CD4-positive, alpha-beta T cell treated with Interleukin-2 at 100 ng/mL for 4 hours (primary cell): ENCODE measurements at regions not wholly inside any gene's neighbourhood (a gene's known extent, or its start where the extent isn't known, plus 50 kb on each side); places are given as distances from the start of the nearest gene placed in this dataset.
"Not testable (repeated sequence)": the region's sequence is repeated elsewhere in the genome, so short reads cannot be mapped to it uniquely, and the experiment has no call there.

ENCODE experiments used
- DNase-seq: peaks from one replicate; pipeline ENCODE4 v3.0.0-alpha.2; 2020; ENCODE audit warnings: low spot score

DNA sequence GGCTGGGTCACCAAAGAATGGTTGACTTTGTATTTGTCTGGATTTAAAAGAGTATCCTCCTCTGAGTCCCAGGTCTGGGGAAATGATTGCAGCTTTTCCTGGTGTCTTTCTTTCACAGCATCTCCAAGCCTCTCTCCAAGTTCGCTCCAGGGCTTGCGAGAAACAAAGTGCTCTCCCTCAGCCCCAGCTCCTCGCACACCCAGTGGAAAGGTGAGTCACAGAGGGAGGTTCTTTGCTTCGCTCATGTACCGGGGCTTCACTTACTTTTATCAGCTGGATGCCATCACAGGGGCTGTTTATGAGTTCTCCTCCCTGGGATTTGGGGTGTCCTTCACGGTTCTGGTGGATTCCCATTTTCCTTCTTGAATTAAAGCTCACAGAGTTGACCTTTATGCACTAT is 252.2 kb upstream of the PLPP4 start:
- DNase-seq, result no peak

DNA sequence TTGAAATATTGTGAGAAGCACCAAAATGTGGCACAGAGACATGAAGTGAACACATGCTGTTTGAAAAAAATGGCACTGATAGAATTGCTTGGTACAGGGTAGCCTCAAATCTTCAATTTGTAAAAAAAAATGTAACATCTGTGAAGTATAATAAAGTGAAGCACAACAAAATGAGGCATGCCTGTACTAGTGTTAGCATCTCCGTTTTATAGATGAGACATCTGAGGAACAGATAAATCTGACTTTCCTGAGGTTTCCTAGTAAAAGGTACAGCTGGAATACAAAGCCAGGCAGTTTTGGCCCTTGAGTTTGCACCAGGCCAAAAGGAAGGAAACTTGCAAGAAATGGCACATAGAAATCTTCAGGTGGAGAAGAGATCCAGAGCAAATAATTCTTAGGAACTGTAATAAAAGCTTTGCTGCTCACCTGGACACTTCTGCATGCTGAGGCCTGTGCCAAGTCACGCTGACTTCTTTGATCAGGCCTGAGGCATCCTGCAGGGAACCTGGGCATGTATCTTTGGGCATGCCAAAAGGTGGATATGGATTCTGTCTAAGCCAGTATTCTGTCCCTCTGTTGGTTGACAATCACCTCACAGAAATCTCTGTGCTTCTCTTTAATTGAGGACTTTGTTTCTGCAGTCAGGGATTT is 251.5 kb upstream of the PLPP4 start:
- DNase-seq, result no peak

DNA sequence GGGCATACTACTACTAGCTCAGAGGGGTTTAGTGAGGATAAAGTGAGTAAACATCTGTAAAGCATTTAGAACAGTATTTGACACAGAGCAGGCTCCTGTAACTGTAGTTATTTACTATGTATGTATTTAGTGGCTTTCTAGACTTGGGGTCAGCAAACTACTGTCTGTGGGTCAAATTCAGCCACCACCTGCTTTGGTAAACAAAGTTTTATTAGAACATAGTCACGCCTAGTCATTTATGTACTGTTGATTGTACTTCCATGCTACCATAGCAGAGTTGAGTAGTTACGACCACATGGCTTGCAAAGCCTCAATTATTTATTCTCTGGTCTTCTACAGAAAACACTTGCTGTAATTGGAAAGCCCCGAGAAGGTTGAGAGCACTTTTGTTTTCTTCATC is 248.5 kb upstream of the PLPP4 start:
- DNase-seq, result no peak

DNA sequence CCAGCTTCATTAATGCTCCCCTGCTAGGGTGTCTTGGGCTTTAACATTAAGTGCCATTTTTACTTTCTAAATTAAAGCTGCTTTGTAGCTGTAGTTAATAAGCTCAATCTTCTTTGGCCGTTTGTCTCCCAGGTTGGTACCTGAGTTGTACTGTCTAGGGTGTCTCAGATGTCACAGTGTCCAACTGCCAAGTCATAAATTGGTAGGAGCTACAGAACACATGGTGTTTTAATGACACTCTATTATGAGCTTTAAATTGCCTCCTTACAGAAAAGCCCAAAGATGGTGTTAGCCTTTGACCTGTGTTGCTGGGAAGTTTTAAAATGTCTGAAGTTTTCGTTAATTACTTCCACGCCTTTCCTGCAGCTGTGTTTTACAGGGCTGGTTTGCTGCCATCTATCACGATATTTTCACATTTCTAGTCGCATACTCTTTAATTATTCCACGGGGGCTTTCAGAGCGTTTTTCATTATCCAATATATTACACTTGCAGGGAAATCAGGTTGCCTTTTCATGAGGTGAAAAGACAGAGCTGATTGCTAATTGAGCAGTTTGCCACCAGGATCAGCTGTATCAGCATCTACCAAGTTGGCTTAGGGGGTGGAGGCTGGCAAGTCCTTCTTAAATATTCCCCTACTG is 247.8 kb upstream of the PLPP4 start:
- DNase-seq, result no peak

DNA sequence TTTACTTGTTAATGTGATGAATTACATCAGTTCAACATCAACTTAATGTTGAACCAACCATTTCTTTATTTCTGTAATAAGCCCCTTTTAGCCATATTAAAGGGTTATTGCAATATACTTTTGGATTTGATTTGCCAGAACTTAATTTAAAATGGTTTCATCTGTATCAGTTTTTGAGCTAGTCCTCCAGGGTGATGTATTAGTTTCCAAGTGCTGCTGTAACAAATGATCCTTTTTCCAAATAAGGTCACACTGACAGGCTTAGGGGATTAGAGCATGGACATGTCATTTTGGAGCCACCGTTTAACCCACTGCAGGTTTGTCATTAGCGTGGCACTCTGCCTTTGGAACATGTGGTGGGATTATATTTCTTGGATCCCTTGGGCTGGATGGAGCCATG is 244.8 kb upstream of the PLPP4 start:
- DNase-seq, result no peak

DNA sequence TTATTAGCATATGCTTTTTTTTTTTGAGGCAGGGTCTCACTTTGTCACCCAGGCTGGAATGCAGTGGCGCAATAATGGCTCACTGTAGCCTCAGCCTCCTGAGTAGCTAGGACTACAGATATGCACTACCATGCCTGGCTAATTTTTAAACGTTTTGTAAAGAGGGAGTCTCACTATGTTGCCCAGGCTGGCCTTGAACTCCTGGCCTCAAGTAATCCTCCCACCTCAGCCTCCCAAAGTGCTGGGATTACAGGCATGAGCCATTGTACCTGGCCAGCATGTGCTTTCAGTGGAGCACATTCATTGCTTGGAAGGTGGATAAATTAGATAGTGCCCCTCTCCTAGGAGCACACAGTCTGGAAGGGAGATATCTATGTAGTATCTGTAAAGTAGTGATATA is 243.7 kb upstream of the PLPP4 start:
- not testable (repeated sequence) for DNase-seq

DNA sequence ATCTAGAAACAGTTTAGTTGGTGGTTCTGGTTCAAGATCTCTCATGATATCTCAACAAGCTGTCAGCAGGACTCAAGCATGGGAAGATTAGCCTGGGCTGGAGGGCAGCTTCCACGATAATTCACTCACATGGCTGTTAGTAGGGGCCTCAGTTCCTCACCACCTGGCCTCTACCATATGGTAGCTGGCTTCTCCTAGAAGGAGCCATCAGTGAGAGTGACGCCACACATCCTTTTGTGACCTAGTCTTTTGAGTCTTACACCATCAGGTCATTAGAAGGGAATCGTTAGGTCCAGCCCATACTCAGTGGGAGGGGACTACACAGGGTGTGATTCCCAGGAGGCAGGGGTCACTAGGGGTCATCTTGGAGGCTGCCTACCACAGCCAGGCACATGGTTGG is 239.3 kb upstream of the PLPP4 start:
- no peak for DNase-seq

DNA sequence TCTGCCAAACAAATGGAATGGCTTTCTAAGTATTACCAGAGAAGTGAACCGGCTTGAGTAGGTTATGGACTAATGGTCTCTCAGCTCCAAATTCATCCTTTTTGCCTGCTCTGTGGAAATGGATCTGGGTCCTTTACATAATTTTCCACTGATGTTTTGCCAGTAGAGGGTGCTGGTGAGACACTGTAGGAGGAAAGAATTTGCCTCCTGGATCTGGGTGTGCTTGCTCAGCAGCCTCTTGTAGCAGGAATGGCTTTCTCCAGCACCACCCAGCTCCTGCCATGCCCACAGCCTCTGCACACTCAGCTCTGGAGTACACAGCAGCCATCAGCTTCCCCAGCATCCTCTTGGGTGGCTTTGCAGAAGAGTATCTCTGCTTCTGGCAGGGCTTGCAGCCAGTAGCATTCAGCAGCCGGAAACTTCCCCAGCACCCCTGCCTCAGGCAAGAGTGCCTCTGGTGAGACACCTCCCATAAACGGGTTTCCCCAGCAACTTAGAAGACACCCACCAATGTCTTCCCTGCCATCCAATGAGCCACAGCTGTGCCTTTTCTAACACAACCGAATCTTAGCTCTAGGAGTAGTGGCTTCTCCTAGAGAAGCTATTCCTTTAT is 235.0 kb upstream of the PLPP4 start:
- DNase-seq, result no peak

DNA sequence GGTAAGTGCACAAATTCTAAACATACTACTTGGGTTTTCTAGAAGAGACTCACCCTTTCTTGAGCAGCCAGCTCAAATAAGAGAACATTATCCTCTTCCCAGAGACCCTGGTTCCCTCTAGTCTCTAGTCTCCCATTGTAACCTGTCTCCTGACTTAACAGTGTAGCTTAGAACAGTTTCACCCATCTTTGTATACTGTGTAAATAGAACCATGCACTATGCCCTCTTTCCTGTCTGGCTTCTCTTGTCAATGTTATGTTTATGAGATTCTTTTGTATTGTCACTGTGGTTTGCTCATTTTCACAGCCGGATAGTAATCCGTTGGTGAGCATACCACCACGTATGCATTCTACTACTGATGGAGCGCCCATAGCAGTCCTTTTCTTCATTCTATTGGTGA is 227.4 kb upstream of the PLPP4 start:
- no peak for DNase-seq

DNA sequence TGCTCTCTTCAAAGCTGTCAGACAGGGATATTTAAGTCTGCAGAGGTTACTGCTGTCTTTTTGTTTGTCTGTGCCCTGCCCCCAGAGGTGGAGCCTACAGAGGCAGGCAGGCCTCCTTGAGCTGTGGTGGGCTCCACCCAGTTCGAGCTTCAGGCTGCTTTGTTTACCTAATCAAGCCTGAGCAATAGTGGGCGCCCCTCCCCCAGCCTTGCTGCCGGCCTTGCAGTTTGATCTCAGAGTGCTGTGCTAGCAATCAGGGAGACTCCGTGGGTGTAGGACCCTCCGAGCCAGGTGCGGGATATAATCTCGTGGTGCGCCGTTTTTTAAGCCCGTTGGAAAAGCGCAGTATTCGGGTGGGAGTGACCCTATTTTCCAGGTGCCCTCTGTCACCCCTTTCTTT is 217.3 kb upstream of the PLPP4 start:
- not testable (repeated sequence) for DNase-seq

DNA sequence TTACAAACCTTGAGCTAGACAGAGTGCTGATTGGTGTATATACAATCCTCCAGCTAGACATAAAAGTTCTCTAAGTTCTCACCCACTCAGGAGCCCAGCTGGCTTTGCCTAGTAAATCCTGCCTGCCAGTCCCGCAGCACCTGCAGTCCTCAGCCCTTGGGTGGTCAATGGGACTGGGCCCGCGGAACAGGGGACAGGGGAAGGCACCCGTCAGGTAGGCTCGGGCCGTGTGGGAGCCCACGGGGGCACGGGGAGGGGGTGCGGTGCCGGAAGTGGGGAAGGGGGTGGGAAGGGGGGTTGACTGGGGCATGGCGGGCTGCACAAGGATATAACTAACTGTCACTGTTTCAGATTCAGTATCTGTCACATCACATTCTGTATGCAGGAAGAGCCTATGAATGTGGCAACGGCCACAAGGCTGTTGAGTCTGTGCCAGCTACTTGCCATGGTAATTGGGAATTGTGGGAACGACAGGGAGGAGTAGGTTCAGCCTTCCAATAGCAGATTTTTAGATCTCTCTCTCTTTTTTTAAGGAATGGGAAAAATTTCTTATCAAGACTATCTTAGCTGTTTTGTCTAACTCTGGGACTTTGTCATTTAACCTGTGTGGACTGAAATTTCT is 205.1 kb upstream of the PLPP4 start:
- no peak for DNase-seq

DNA sequence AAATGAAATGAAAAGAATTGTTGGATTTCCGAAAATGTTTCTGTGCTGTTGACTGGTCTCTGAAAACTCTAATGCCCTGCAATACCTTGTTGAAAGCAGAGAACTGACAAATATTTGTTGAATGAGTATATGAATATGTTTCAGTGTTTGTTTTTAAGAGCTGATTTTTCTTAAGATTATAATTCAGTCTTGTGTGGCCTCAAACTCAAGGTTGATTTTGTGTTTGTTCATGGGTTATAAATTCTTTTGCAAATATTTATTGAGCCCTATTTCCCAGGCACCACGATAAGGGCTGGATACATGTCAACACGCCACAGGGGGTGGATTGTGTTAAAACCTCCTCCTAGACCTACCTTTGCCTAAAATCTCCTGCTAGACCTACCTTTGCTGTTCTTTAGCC is 203.9 kb upstream of the PLPP4 start:
- DNase-seq, result no peak

DNA sequence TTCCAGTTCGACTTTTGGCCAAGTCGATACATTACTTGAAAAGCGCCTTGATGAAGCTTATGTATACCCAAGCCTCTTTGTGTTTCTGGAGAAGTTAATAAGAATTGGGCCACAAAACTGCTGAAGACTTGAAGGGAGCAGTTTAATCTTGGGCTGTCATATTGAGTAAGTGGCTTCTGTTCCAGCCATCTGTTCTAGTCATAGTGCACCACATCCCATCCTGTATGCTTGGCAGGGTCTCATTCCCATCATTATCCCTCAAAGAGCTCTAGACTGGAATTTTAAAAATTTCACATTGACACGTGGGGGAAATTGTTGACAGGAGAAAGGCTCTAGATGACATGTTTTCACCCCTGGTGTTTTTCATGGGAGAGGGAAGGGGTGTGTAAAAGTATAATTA is 196.6 kb upstream of the PLPP4 start:
- DNase-seq, result no peak

DNA sequence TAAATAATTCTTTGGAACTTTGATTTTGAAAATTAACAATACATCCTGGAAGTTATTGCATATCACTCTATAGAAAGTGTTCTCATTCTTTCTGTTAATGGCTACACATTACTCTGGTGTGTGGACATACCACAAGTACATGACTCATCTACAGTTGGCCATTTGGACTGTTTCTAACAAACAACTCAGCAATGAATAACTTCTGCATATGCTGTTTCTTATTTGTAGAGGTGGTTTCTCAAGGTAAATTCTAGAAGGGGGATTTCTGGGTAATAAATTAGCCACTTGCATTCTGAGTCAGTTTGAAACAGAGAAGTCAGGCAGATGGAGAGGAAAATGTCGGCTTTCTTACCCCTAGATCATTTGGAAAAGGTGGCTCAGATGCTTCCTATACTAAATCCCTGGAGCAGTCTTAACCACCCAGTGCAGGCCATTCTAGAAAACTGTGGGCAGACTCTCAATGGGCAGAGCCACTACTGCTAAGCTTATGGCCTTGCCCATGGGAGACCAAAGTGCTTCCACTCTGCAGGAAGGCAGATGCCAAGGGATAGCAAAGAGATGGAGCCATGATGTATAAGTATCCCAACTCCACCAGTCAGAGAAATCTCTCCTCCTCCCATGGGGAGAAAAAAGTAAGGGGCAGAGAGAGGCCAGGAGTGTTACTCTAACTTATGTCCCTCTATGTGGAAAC is 194.0 kb upstream of the PLPP4 start:
- DNase-seq, result no peak

DNA sequence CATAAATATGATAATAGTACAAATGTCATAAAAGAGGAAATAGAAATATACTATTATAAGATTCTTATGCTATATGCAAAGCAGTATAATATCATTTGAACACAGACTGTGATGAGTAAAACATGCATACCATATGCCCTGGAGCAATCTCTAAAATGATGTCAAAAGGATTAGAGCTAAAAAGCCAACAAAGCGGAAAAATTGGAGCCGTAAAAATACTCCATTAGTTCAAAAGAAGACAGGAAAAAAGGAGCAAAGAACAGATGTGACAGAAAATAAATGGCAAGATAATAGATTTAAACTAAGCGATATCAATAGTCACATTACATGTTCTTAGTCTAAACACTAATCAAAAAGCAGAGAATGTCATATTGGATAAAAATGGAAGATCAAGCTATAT is 191.0 kb upstream of the PLPP4 start:
- no peak for DNase-seq

DNA sequence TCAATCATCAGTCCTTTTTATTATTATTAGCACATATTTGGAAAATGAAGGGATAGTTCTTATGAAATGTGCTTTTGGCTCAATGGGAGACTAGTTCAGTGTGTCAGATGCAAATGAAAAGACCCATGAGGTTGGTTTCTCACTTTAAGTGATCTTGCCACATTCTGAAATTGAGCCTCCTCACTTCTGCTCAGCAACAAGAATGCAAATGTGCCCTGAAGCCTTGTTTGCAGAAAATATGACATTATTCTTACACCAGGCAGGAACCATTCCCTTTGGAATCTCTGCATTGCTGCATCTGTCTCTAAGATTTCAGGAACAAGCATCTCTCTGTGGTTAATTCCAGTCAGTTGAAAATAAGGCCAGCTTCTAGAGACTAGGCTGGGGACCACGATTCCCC is 186.1 kb upstream of the PLPP4 start:
- no peak for DNase-seq

DNA sequence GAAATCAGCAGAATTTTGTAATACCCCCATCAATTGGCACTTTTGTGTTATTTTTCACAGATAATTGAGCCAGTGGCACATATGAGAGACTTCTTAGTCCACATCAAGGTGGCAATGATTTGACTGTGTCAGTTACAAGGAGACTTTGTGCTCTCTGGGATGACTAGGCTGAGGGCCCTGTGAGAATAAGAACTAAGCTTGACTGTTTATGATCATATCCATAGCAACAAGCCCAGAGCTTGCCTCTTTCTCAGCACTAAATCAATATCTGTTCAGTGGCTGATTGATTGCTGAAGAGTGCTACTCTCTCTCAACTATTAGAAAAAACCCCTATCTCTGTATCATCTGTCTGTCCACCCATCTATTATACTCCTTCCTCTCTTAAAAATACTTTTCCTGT is 185.3 kb upstream of the PLPP4 start:
- no peak for DNase-seq

DNA sequence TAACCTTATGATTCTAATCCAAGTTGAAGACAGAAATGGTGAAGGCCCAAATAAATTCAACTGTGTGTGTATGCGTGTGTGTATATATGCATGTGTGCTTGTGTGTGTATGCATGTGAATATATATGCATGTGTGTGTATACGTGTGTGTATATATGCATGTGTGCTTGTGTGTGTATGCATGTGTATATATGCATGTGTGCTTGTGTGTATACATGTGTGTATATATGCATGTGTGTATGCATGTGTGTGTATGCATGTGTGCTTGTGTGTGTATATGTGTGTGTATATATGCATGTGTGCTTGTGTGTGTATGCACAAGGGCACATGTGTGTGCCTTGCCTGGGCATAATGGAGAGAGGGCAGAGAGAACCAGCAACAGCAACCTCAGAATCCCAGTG is 184.7 kb upstream of the PLPP4 start:
- DNase-seq, result no peak

DNA sequence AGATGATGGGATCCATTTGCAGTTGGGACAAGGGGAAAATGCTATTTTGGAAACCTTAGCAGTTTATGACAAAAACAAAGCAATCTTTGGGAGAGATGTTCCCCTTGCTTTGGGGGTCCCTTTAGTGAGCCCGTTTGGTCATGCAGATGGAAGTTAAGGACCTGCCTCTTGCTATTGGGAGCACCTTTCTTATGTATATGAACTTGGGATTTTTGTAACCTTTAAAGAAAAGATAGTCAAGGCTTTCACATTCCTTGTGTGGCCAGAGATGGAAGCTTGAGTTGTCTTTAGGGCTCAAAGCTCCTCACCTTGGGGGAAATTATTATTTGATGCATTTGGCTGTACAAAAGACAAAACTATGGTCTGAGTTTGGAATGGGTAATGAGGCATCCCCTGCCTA is 179.0 kb upstream of the PLPP4 start:
- no peak for DNase-seq

DNA sequence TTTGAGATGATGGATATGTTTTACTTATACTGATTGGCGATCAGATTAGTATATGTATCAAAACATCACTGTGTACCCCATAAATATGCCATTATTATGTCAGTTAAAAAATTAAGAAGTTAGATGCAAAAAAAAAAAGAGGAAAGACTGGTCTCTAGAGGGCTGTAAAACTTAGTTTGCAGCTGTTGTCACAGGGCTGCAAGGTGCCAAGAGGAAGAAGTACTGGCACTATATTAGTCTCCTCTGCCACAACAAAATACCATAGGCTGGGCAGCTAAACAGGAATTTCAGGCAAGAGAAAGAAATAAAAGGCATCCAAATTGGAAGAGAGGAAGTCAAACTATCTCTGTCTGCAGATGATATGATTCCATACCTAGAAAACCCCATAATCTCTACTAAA is 177.8 kb upstream of the PLPP4 start:
- no peak for DNase-seq

DNA sequence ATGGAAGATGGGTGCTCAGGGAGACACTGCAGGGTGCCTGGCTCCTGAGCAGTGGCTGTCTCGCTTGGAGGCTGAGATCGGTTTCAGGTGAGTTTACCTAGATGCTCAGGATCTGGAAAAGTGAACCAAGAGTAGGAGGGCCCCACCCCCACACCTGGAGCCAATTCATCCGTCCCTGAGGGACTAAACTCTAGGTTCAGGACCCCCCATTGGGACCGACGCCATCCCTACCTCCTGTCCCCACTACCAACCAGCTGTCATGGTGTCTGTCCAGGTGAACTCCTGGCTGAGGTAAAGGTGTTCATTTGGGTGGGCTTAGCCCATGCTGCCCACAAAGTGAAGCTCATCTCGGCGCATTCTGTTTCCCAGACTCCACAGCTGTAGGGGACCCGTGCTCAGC is 174.6 kb upstream of the PLPP4 start:
- no peak for DNase-seq

DNA sequence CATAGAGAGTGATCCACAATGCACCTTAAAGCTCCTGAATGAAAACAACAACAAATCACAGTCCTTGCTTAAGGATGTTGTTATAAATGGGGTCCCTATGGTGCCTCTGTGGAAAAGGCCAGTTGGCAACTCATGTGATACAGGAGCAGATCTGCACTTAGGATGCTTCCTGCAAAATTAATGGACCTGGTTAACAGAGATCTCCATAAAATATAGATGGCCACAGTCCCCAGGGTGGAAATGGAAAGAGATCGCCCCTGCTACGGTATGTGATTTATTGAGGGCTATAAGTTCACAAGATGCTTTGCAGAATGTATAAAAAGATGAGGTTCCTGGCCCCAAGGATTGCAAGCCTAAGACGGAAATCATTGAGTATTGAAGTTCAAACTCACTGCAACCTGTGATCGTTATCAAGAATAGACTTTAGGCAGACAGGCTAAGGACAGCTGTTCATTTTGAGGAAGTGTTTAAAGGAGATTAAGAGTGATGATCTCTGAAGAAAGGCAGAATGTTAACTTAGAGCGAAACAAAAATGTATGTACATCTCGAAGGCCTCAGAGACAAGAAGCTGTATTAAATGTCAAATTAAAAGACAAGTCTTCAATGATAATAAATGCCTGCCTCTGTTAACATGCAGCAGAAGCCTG is 174.1 kb upstream of the PLPP4 start:
- no peak for DNase-seq
